Brain microvascular endothelial cell (primary cell): ENCODE measurements at regions not wholly inside any gene's neighbourhood (a gene's known extent, or its start where the extent isn't known, plus 50 kb on each side); places are given as distances from the start of the nearest gene placed in this dataset.
"Not testable (repeated sequence)": the region's sequence is repeated elsewhere in the genome, so short reads cannot be mapped to it uniquely, and the experiment has no call there.

ENCODE experiments used
- DNase-seq: peaks from one replicate; pipeline ENCODE4 v3.0.0-alpha.2; 2020
- H3K27ac ChIP-seq: fragments of 250-450 bp; sonication (Bioruptor Pico); 2 replicates; pipeline ENCODE4 v1.5.1; 2020; ENCODE audit warnings: mild to moderate bottlenecking, moderate library complexity
- H3K27me3 ChIP-seq: fragments of 250-450 bp; sonication (Bioruptor Pico); replicated peaks from 2 replicates; pipeline ENCODE4 v1.5.1; 2020; ENCODE audit warnings: mild to moderate bottlenecking
- H3K36me3 ChIP-seq: fragments of 250-450 bp; sonication (Bioruptor Pico); replicated peaks from 2 replicates; pipeline ENCODE4 v1.5.1; 2020; ENCODE audit warnings: mild to moderate bottlenecking
- H3K4me3 ChIP-seq: 2 replicates; pipeline ENCODE4 v1.5.1; 2011; ENCODE audit warnings: low read depth, mild to moderate bottlenecking, control low read depth, low read length, moderate library complexity
- in situ Hi-C: cut with HindIII; loops from 2 replicates; pipeline ENCODE4 v1.10.0; 2017; ENCODE audit warnings: low sequenced_read_pairs, low pct_ligation_motif_present
- TF ChIP-seq, protein P1 (sequence below): IDR thresholded peaks from 2 replicates; pipeline ENCODE4 v1.5.1; 2011; ENCODE audit warnings: low read depth, mild to moderate bottlenecking, moderate library complexity, low read length, control low read depth, inconsistent platforms; ENCODE audit errors: missing control alignments

DNA sequence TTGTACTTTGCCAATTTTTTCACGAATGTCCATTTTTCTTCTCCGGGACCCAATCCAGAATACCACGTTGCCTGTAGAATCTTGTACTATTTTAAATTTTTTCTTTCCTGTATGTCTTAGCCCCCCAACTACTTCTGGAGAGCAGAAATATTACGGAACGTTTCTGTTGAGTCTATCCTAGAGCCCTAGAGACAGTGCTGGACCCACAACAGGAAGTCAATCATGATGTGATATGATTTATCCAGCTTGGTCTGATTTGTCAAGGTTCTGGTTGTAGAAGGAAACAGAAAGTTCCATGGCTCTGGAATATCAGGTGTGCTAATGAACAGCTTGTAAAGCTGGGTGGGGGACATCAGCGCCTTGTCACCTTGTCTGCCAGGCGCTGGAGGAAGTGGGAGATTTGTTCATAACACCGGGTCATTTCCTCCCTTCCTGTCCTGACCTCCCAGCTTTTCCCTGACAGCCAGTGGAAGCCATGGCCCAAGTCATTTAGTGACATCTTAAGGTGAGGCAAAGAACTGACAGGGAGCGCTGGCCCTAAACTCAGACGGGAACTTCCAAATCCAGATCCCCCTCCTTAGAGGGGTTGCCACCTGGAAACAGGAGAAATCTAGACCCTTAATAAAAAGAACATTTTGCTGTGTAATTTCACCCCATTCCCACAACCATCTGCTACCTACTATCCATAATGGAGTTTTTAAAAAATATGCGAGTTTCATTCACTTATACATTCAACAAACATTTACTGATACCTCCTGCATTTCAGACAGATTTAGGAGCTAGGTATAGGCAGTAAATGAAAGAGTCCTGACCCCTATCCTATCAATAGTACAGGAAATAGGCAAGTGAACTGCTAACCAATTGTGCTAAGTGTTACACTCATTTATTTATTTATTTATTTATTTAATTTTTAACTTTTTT lies 130.5 kb downstream of the ZFP64 start:
- Histone ChIP-seq H3K27me3 (no peaks in the 10 kb centered on the region), H3K27ac (no peak overlapping the region), H3K36me3 (no peaks in the 10 kb centered on the region), H3K4me3 (no peak overlapping the region)
- DNase-seq = peak; percentile 13
- in situ Hi-C loops = no loop called here
- TF ChIP-seq, protein P1, sequence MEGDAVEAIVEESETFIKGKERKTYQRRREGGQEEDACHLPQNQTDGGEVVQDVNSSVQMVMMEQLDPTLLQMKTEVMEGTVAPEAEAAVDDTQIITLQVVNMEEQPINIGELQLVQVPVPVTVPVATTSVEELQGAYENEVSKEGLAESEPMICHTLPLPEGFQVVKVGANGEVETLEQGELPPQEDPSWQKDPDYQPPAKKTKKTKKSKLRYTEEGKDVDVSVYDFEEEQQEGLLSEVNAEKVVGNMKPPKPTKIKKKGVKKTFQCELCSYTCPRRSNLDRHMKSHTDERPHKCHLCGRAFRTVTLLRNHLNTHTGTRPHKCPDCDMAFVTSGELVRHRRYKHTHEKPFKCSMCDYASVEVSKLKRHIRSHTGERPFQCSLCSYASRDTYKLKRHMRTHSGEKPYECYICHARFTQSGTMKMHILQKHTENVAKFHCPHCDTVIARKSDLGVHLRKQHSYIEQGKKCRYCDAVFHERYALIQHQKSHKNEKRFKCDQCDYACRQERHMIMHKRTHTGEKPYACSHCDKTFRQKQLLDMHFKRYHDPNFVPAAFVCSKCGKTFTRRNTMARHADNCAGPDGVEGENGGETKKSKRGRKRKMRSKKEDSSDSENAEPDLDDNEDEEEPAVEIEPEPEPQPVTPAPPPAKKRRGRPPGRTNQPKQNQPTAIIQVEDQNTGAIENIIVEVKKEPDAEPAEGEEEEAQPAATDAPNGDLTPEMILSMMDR = peak; percentile 61

DNA sequence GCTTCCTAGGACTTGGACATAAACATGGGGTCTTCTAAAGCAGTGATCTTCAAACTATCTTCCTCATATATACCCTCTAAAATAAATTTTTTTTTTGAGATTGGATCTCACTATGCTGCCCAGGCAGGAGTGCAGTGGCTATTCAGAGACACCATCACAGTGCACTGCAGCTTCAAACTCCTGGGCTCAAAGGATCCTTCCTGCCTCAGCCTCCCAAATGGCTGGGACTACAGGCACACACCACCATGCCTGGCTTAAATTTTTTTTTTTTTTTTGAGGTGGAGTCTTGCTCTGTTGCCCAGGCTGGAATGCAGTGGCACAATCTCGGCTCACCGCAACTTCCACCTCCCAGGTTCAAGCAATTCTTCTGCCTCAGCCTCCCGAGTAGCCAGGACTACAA lies 134.4 kb downstream of the ZFP64 start:
- H3K36me3 ChIP-seq, H3K27ac ChIP-seq, H3K4me3 ChIP-seq, H3K27me3 ChIP-seq, in situ Hi-C loops, DNase-seq: not testable (repeated sequence)

DNA sequence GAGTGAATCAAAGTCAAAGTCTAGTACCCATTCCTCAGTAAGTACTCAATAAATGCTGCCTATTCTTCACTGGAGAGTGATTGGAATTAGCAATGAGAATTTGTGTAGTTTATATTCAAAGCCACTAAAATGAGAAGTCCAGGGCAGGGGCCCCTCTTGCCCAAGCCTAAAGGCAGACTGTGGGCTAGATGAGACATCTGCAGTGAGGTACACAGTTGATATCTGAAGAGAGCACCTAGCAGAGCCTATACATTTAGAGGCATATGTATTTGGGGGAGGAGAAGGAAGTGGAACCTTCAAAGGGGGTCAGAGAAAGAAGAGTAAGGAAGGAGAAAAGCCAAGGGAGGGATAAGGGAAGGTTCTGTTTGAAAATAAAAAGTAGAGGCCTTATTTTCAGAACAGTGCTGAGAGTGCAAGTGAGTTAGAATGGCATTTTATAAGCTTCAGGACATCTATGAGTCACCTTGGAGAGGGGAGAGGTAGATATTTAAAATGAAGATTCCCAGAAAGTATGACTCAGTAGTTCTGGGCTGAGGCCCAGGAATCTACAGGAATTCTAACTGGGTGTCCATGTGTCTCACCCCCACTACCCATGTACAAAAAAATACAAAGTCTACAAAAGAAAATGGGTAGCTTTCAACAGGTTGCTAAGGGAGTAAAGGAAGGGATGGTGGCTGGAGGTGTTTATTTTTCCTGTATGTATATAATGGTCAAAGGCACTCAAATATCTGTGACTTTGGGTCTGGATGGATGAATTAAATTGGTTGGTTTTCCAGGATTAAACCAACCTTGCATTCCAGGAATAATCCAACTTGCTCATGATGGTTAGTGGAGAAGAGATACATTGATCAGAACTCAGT lies 135.1 kb downstream of the ZFP64 start:
- TF ChIP-seq, protein P1 = no peak
- Histone ChIP-seq H3K27ac (no peak overlapping the region), H3K27me3 (no peaks in the 10 kb centered on the region), H3K36me3 (no peaks in the 10 kb centered on the region), H3K4me3 (no peak overlapping the region)
- peak; percentile 80 for DNase-seq
- in situ Hi-C loops = no loop called here

DNA sequence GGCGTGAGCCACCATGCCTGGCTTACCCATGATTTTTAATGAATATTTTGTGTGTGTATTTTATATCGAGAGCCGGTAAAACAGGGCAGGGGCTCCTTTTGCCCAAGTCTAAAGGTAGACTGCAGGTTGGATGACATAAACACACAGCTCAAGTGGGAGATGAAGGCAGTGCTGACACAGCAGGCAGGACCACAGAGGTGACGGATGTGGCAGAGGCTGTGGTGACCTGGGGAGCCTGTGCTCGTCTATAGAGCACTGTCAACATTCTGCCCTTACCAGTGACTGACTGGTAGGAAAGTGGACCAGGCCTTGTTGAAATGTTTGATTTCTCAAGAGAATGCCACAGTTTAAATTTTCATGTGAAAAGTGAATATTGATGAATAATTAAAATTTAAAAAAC lies 137.5 kb downstream of the ZFP64 start:
- in situ Hi-C loops = no loop called here
- DNase-seq = no peak
- no peaks in the 10 kb centered on the region for H3K36me3 ChIP-seq
- no peak overlapping the region for H3K27ac ChIP-seq
- TF ChIP-seq, protein P1 = no peak
- no peaks in the 10 kb centered on the region for H3K27me3 ChIP-seq
- H3K4me3 ChIP-seq = no peak overlapping the region

DNA sequence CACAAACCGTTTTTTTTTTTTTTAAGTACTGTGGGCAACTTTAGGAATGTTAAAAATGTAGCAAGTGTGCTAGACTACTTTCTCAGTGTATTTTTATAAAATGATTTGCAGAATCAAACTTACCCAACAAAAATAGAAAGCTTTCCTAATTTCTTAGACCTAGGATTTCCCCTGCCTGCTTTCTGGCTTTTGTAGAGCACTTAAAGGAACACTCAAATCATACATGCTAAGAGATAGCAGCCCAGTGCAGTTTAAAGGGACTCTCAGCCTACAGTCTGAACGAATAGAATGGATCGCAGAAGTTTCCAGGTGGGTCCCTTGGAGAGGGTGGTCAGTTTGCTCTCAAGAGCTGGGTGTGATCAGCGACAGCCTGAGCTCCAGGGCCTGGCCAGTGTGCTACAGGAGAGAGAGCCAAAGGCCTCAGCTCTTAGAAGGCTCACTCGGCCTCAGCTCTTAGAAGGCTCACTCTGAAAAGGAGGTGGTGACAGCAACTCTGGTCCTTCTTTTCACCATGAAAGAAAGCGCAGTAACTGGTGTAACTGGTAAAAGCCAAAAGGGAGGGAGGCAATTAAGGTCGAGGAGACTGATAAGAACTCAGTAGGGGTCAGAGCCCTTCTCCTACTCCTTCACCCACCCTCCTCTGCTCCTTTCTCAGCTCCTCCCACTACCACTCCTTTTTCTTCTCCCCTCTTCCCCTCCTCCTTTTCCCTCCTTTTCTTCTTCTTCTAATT lies 142.4 kb downstream of the ZFP64 start:
- no peaks in the 10 kb centered on the region for H3K36me3 ChIP-seq
- peak; percentile 8 for DNase-seq
- TF ChIP-seq, protein P1 = no peak
- no peaks in the 10 kb centered on the region for H3K27me3 ChIP-seq
- peak overlapping the region; percentile 42 for H3K27ac ChIP-seq
- H3K4me3 ChIP-seq = no peak overlapping the region
- in situ Hi-C loops = no loop called here
